Fibroblast of peridontal ligament (primary cell): ENCODE measurements at regions not wholly inside any gene's neighbourhood (a gene's known extent, or its start where the extent isn't known, plus 50 kb on each side); places are given as distances from the start of the nearest gene placed in this dataset.
"Not testable (repeated sequence)": the region's sequence is repeated elsewhere in the genome, so short reads cannot be mapped to it uniquely, and the experiment has no call there.

Experiments used
- DNase-seq: peaks from one replicate; pipeline ENCODE4 v3.0.0-alpha.2; 2010; ENCODE audit errors: extremely low read depth

- no peak for DNase-seq
These were observed 890.2 kb upstream of the B3GALT2 start for GRCh38 chr1:194076646-194077045.

GRCh38 chr1:194073833-194074232, 887.4 kb upstream of the B3GALT2 start:
- no peak for DNase-seq

- DNase-seq = no peak
These were observed 884.8 kb upstream of the B3GALT2 start for GRCh38 chr1:194071205-194071604.

GRCh38 chr1:194069831-194070218, 883.4 kb upstream of the B3GALT2 start:
- DNase-seq = no peak

GRCh38 chr1:194069168-194069830, 882.9 kb upstream of the B3GALT2 start:
- DNase-seq = no peak

GRCh38 chr1:194068446-194069167, 882.2 kb upstream of the B3GALT2 start:
- no peak for DNase-seq

GRCh38 chr1:194067772-194068171, 881.4 kb upstream of the B3GALT2 start:
- no peak for DNase-seq

- DNase-seq = no peak
These were observed 876.5 kb upstream of the B3GALT2 start for GRCh38 chr1:194062962-194063361.

GRCh38 chr1:194062526-194062925, 876.1 kb upstream of the B3GALT2 start:
- no peak for DNase-seq

- DNase-seq = no peak
These were observed 874.1 kb upstream of the B3GALT2 start for GRCh38 chr1:194060481-194060880.

- DNase-seq = not testable (repeated sequence)
These were observed 871.9 kb upstream of the B3GALT2 start for GRCh38 chr1:194058268-194058667.

GRCh38 chr1:194056169-194056568, 869.8 kb upstream of the B3GALT2 start:
- no peak for DNase-seq

- no peak for DNase-seq
These were observed 869.1 kb upstream of the B3GALT2 start for GRCh38 chr1:194055536-194055935.

GRCh38 chr1:194052514-194053338, 866.3 kb upstream of the B3GALT2 start:
- DNase-seq = no peak

GRCh38 chr1:194047921-194048320, 861.5 kb upstream of the B3GALT2 start:
- DNase-seq = no peak

GRCh38 chr1:194047206-194047605, 860.8 kb upstream of the B3GALT2 start:
- DNase-seq = no peak

- no peak for DNase-seq
These were observed 859.0 kb upstream of the B3GALT2 start for GRCh38 chr1:194045416-194045815.

GRCh38 chr1:194044892-194045291, 858.5 kb upstream of the B3GALT2 start:
- no peak for DNase-seq

GRCh38 chr1:194043984-194044755, 857.8 kb upstream of the B3GALT2 start:
- DNase-seq = peak; percentile 4

- DNase-seq = no peak
These were observed 856.3 kb upstream of the B3GALT2 start for GRCh38 chr1:194042736-194043135.

- DNase-seq = no peak
These were observed 854.1 kb upstream of the B3GALT2 start for GRCh38 chr1:194040496-194040895.

- DNase-seq = no peak
These were observed 853.2 kb upstream of the B3GALT2 start for GRCh38 chr1:194039578-194039977.
